Activated T-helper 2 cell treated with anti-CD3 and anti-CD28 coated beads, Interferon-gamma antibody, Interleukin-2, Interleukin-4, amounts not matched to agents 10 μg/mL and 5 μg/mL and 100 μg/mL, durations not matched to agents 14 hours and 24 hours and 36 hours (primary cell): ENCODE measurements at regions not wholly inside any gene's neighbourhood (a gene's known extent, or its start where the extent isn't known, plus 50 kb on each side); places are given as distances from the start of the nearest gene placed in this dataset.

Experiments used
- DNase-seq: peaks from one replicate; pipeline ENCODE4 v3.0.0; 2021; ENCODE audit warnings: low spot score
- H3K27ac Mint-ChIP-seq: one replicate; pipeline ENCODE4 v1.8.0; 2021; ENCODE audit warnings: mixed read lengths
- H3K27me3 Mint-ChIP-seq: one replicate; pipeline ENCODE4 v1.8.0; 2021; ENCODE audit warnings: low read depth, mixed read lengths
- H3K36me3 Mint-ChIP-seq: one replicate; pipeline ENCODE4 v1.8.0; 2021; ENCODE audit warnings: low read depth, mixed read lengths
- H3K4me1 Mint-ChIP-seq: one replicate; pipeline ENCODE4 v1.8.0; 2021; ENCODE audit warnings: low read depth, mixed read lengths
- H3K4me3 Mint-ChIP-seq: one replicate; pipeline ENCODE4 v1.8.0; 2021; ENCODE audit warnings: low read depth, mild to moderate bottlenecking, moderate library complexity, mixed read lengths
- H3K9me3 Mint-ChIP-seq: one replicate; pipeline ENCODE4 v1.8.0; 2021; ENCODE audit warnings: mixed read lengths
- intact Hi-C: fragments of 100-400 bp; cut with micrococcal nuclease; formaldehyde crosslinking; loops from one replicate; pipeline ENCODE4 v1.15.1; 2023

DNA sequence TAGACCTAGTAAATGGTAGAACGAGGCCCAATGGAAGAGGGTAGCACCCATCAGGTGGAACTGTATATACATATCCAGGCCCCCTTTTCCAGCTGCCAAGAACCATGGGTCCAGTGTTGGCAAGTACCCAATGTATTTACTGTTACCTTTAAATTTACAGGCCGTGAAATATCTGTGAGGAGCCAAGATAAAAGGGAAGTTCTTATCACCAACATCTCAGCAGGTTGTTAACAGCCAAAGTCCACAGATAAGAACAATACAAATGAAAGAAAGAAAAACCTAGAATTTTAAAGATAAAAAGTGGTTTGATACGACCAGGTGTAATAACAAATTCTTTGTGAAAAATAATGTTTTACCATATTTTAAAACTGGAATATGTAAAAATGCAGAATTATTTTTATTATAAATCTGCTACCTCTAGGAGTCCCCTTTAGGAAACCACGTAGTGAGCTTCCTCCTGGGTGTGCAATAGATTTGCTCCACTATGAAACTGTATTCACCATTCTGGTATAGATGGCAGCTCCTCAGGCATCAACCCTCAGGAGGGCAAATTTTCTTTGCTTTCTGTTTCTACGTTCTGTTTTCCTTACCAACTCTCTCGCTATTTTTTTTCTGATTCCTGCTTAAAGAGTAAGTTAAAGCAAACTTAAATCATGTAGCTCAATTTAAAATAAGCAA is 292.2 kb upstream of the SLC10A2 start:
- no peaks in the 10 kb centered on the region for H3K4me1 Mint-ChIP-seq
- DNase-seq: no peak
- intact Hi-C loops: no loop called here
- peaks cover 12% of the 10 kb centered on the region for H3K9me3 Mint-ChIP-seq
- no peaks in the 10 kb centered on the region for H3K27me3 Mint-ChIP-seq
- no peaks in the 10 kb centered on the region for H3K36me3 Mint-ChIP-seq
- no peak overlapping the region for H3K27ac Mint-ChIP-seq
- H3K4me3 Mint-ChIP-seq: no peak overlapping the region

DNA sequence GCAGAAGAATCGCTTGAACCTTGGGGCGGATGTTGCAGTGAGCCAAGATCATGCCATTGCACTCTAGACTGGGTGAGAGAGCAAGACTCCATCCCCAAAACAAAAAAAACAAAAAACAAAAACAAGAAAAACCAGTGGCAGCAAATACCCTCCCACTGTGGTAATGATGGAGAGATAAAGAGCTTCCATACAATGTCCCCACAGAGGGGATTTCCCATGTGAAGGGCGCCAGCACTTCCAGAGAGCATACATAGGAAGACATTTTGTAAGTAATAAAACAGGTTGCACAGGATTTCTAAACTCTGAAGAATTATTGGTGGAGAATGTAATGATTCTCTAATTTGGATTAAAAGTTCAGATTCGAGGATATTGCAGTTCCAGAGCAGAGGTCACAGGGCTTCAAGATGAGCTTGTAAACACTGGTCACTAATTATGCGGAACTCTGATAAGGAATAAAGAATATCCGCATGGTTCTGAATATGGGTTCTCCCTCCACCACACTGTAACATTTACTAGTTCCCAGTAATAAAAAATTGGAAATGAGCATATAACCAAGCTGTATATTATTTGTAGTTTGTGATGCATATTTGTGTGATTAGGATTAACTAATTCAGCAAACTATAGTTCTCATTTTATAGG is 290.1 kb upstream of the SLC10A2 start:
- intact Hi-C loops: no loop called here
- no peak for DNase-seq
- H3K9me3 Mint-ChIP-seq: peaks cover 12% of the 10 kb centered on the region
- no peak overlapping the region for H3K4me3 Mint-ChIP-seq
- no peaks in the 10 kb centered on the region for H3K4me1 Mint-ChIP-seq
- H3K36me3 Mint-ChIP-seq: no peaks in the 10 kb centered on the region
- H3K27ac Mint-ChIP-seq: no peak overlapping the region
- H3K27me3 Mint-ChIP-seq: no peaks in the 10 kb centered on the region

DNA sequence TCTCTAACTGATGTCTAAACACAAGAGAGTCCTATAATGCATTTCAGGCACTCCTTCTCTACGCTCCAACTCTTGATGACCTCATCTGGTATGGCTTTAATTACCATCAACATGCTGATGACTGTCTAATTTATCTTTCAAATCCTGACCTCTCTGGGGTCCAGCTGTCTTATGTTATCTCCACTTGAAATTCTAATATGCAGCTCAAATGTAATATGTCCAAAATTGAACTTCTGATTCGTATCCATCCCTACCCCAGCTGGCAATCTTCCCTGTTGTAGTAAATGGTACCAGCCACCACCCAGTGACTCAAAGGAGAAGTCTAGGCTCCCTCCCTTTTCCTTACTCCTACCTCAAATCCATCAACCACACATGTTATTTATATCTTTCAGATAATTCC is 288.0 kb upstream of the SLC10A2 start:
- Mint-ChIP-seq H3K27ac (no peak overlapping the region), H3K4me3 (no peak overlapping the region), H3K9me3 (peaks cover 12% of the 10 kb centered on the region), H3K4me1 (no peaks in the 10 kb centered on the region), H3K36me3 (no peaks in the 10 kb centered on the region), H3K27me3 (no peaks in the 10 kb centered on the region)
- DNase-seq: no peak
- intact Hi-C loops: no loop called here

DNA sequence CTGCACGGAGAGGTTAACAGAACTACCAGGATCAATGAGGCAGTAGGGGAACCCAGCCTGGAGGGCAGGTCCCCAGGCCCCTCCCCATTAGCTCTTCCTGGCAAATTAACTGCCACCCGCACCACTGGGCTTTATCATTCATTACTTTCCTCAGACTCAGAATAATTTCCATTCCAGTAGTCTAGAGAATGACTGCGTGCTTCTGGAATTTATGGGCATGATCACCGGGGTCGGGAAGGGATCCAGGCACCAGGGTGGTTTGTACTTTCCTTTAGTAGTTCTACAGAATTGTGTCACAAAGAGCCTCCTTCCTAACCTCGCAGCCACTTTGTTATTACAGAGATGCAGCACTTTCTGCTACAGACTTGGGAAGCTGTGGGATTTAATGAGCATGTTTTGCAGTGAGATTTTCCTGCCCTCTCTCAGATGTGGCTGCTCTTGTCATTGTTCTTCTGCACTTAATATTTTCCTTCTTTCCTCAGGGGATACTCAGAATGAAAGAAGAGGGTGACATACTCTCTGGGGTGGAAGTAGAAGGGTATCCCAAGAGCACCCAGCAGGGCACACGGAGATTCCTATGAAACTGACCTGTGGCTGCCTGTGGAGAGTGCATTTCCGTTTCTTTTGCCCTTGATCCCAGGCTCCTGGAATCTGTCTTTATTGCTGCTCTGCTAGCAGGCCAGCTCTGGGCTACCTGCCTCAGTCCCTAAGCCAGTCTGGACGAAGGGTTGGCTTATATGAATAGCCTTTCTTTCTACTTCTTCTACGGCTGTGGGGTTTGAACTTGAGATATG is 285.0 kb upstream of the SLC10A2 start:
- H3K9me3 Mint-ChIP-seq: peaks cover 19% of the 10 kb centered on the region
- H3K36me3 Mint-ChIP-seq: no peaks in the 10 kb centered on the region
- H3K4me1 Mint-ChIP-seq: no peaks in the 10 kb centered on the region
- no peak overlapping the region for H3K27ac Mint-ChIP-seq
- no peak overlapping the region for H3K4me3 Mint-ChIP-seq
- no peak for DNase-seq
- intact Hi-C loops: no loop called here
- H3K27me3 Mint-ChIP-seq: no peaks in the 10 kb centered on the region

DNA sequence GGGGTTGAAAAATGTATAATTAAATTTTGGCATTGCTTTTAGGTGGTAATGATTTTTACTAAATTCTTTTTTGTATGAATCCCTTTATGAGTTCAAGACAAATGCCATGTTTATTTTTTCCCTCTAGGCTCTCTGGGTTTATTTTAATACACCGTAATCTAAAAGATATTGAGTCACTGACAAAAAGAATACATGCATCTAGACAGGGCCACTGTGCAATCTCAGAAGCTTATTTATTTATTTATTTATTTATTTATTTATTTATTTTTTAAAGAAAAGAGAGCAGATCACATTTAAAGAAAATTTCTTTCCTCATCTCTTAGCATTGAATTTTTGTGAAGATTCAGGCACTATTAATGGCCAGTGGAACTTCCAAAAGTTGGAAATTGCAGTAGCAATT is 283.9 kb upstream of the SLC10A2 start:
- peaks cover 18% of the 10 kb centered on the region for H3K9me3 Mint-ChIP-seq
- H3K36me3 Mint-ChIP-seq: no peaks in the 10 kb centered on the region
- no peak overlapping the region for H3K27ac Mint-ChIP-seq
- no peaks in the 10 kb centered on the region for H3K4me1 Mint-ChIP-seq
- intact Hi-C loops: no loop called here
- H3K4me3 Mint-ChIP-seq: no peak overlapping the region
- no peak for DNase-seq
- H3K27me3 Mint-ChIP-seq: no peaks in the 10 kb centered on the region

DNA sequence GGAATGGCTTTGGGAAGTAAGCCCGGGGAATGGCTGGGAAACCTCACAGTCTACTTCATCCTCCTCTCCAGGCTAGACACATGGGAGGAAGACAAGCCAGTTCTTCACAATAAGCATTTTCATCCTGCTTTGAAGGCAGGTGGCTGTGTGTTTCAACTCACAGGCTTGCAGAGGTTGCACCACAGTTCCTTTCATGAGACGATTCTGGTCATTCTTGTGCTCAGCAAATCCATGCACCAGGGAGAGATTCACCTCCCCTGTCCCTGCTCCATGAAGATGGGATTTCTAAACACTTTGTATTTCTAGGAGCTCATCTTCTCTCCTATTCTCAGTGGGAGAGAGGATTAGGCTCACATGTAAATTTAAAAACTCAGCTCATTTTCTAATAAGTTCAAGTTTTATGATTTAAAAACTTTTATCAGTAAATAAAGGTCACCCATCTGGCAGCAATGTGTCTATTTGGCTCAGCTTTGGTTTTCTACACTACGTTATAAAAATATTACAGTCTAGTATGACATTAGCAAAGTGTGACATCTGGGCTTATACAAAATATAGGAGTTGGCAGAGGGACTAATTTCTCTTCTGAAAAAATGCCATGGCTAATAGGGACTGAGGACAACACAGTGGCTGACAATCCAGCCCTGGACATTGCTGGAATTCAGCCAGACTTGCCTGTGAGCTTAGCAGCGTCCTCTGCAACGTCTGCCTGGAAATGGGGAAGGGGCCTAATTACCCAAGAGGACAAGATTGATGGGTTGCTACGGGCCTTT is 283.2 kb upstream of the SLC10A2 start:
- Mint-ChIP-seq H3K4me1 (no peaks in the 10 kb centered on the region), H3K36me3 (no peaks in the 10 kb centered on the region), H3K27ac (no peak overlapping the region), H3K4me3 (no peak overlapping the region), H3K9me3 (peaks cover 23% of the 10 kb centered on the region), H3K27me3 (no peaks in the 10 kb centered on the region)
- no peak for DNase-seq
- intact Hi-C loops: no loop called here

DNA sequence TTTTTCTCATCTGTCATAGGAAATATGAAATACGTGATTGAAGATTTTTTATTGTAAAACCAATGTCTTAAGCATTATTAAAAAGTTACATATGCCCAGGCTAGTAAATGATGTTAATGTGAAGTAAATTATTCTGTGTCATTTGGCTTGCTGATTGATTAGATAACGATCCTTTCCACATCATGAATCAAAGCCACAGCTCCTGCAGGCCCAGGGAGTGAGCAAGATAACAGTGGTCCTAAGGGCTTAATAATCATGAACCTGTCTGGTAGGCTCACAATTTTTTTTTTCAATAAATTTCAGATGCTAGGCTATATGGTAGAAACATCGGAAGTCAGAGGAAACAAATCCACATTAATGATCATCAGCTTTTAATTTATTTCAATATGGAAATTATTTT is 269.0 kb upstream of the SLC10A2 start:
- no peak overlapping the region for H3K4me3 Mint-ChIP-seq
- intact Hi-C loops: no loop called here
- no peaks in the 10 kb centered on the region for H3K36me3 Mint-ChIP-seq
- H3K9me3 Mint-ChIP-seq: peaks cover 7% of the 10 kb centered on the region
- no peak for DNase-seq
- no peak overlapping the region for H3K27ac Mint-ChIP-seq
- H3K27me3 Mint-ChIP-seq: no peaks in the 10 kb centered on the region
- no peaks in the 10 kb centered on the region for H3K4me1 Mint-ChIP-seq

DNA sequence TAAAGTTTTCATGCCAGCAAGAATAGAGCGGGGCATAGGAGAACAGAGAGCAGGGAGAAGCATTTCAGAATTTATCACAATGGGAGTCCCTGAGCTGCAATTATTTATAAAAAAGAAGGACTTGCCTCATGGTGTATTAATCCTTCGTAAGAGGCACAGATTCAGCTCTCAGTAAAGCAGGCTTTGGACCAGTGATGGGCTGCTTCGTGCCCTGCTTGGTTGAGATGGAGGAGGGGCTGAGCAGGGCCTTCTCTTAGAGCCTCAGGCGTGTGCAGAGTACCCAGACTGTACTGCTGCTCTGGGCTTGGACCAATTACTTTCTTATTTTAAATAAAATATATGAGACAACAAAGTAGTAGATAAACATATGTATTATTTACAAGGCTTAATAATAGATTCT is 265.7 kb upstream of the SLC10A2 start:
- no peaks in the 10 kb centered on the region for H3K36me3 Mint-ChIP-seq
- no peak overlapping the region for H3K4me3 Mint-ChIP-seq
- intact Hi-C loops: no loop called here
- H3K4me1 Mint-ChIP-seq: no peaks in the 10 kb centered on the region
- no peak for DNase-seq
- no peaks in the 10 kb centered on the region for H3K27me3 Mint-ChIP-seq
- no peaks in the 10 kb centered on the region for H3K9me3 Mint-ChIP-seq
- no peak overlapping the region for H3K27ac Mint-ChIP-seq

DNA sequence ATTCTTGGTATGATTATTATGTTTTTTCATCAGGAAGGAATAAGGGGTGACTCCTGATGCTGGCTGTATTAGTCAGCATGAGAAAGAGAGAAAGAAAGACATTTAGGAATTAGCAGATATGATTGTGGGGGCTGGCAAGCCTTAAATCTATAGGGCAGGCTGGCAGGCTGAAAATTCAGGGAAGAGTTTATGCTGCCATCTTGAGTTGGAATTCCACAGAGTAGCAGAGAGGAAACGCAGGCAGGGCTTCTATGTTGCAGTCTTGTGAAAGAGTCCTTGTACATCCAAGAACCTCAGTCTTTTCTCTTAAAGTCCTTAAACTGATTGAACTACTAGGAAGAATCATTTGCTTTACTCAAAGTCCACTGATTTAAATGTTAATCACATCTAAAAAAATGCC is 262.7 kb upstream of the SLC10A2 start:
- no peaks in the 10 kb centered on the region for H3K4me1 Mint-ChIP-seq
- H3K4me3 Mint-ChIP-seq: no peak overlapping the region
- intact Hi-C loops: no loop called here
- H3K36me3 Mint-ChIP-seq: no peaks in the 10 kb centered on the region
- DNase-seq: no peak
- H3K27me3 Mint-ChIP-seq: no peaks in the 10 kb centered on the region
- no peak overlapping the region for H3K27ac Mint-ChIP-seq
- H3K9me3 Mint-ChIP-seq: no peaks in the 10 kb centered on the region

DNA sequence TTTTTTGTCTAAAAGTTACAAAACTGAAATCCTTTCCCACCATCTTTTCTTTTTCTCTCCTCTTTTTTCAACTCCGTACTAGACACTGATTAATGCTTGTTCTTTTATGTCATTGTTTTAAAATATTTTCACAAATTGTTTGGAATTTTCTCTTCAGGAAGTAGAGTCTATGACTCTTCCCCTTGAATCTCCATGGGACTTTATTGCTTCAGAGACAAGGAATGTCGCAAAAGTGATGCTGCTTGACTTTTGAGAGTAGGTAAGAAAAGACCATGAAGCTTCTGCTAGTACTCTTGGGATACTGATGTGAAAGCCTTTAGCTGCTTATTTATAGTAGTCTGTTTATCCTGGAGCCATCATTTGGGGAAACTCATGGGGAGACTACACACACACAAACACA is 260.1 kb upstream of the SLC10A2 start:
- no peaks in the 10 kb centered on the region for H3K36me3 Mint-ChIP-seq

DNA sequence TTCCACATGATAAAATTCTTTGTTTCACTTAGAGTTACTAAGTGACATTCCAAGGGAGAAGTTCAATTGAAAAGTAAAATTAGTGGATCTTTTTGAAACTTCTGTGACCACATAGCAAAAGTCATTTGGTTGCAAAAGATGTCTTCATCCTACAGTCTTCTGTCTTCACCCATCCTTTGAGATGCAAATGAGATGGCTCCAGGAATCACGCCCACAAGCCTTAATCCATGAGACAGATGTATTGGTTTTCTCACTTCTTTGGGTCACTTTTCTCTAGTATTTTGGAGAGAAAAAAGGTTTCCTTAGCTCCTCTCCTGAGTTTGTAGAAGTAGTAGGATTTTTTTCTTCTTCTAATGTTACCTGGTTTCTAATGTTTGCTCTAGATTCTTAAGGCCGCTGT is 259.5 kb upstream of the SLC10A2 start:
- Mint-ChIP-seq H3K27ac (no peak overlapping the region), H3K4me1 (no peaks in the 10 kb centered on the region), H3K36me3 (no peaks in the 10 kb centered on the region), H3K27me3 (no peaks in the 10 kb centered on the region), H3K9me3 (no peaks in the 10 kb centered on the region), H3K4me3 (no peak overlapping the region)
- intact Hi-C loops: no loop called here
- no peak for DNase-seq

More for the DNA sequence above, 260.1 kb upstream of the SLC10A2 start:
- Mint-ChIP-seq H3K27ac (no peak overlapping the region), H3K9me3 (no peaks in the 10 kb centered on the region), H3K27me3 (no peaks in the 10 kb centered on the region), H3K4me1 (no peaks in the 10 kb centered on the region), H3K4me3 (no peak overlapping the region)
- intact Hi-C loops: no loop called here
- DNase-seq: no peak

DNA sequence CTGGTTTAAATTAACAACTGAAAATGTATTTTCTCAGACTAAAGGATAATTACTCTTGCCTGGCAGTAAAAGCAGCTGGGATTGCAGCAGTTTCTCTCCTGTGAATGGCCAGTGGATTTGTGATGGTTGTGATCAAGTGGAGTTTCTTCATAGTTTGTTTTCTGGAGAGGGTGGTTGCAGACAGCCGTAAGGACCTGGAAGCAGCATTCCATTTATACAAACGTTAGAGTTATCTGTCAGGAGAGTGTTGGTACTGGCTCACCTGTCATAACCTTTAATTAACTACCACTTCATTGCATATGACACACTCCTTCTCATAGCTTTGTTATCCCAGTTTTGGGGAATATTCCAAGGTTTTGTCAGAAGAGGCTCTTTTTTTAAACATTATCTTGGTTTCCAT is 258.4 kb upstream of the SLC10A2 start:
- DNase-seq: no peak
- no peaks in the 10 kb centered on the region for H3K4me1 Mint-ChIP-seq
- no peaks in the 10 kb centered on the region for H3K36me3 Mint-ChIP-seq
- intact Hi-C loops: no loop called here
- no peaks in the 10 kb centered on the region for H3K9me3 Mint-ChIP-seq
- H3K27ac Mint-ChIP-seq: no peak overlapping the region
- H3K4me3 Mint-ChIP-seq: no peak overlapping the region
- no peaks in the 10 kb centered on the region for H3K27me3 Mint-ChIP-seq

DNA sequence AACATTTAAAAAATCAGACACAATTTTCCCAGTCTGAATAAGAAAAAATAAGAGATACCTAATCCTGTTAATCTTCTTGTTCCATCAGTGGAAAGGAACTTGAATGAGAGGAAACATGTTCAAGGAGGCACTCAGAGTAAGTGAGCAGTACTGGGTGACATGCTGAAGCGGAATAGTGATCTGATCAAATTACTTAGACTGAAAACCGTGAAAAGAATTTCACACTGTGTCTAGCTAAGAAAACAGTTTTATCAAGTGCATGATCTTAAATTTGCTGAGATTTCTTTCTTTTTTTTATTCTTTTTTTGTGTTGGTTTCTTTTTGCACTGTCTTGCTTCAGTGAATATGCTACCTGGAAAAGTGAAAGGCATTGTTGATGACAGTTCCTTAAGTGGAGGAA is 249.5 kb upstream of the SLC10A2 start:
- Mint-ChIP-seq H3K36me3 (no peaks in the 10 kb centered on the region), H3K27me3 (no peaks in the 10 kb centered on the region), H3K27ac (no peak overlapping the region), H3K4me1 (no peaks in the 10 kb centered on the region), H3K4me3 (no peak overlapping the region), H3K9me3 (no peaks in the 10 kb centered on the region)
- no peak for DNase-seq
- intact Hi-C loops: no loop called here
